ENCODE measurements at regions not wholly inside any gene's neighbourhood (a gene's known extent, or its start where the extent isn't known, plus 50 kb on each side); places are given as distances from the start of the nearest gene placed in this dataset.

- H3F3A ChIP-seq (replicated peaks; ENCODE audit: insufficient read depth), result no peaks in the 10 kb centered on the region
- no peak overlapping the region for H3K9ac ChIP-seq
- no peaks in the 10 kb centered on the region for H3K9me2 ChIP-seq
- no peaks in the 10 kb centered on the region for H4K20me1 ChIP-seq (ENCODE audit: insufficient read depth)
- DNase-seq, result no peak
- no peak overlapping the region for H3K4me3 ChIP-seq (ENCODE audit: low read depth in 2 of 2, low read length in 1 of 2)
- no peak overlapping the region for H2AFZ ChIP-seq (ENCODE audit: low read depth)
- no peak overlapping the region for H3K27ac ChIP-seq (ENCODE audit: low read depth in 2 of 2, low read length in 1 of 2)
- POLR2A ChIA-PET, result no interaction called here
- no peaks in the 10 kb centered on the region for H3K9me3 ChIP-seq
- H3K4me2 ChIP-seq, result no peak overlapping the region
- H3K4me1 ChIP-seq (ENCODE audit: control insufficient read depth in 1 of 2, insufficient read depth in 2 of 2, low read depth in 1 of 2, low read length in 1 of 2), result no peaks in the 10 kb centered on the region
- no peaks in the 10 kb centered on the region for H3K79me2 ChIP-seq (ENCODE audit: insufficient read depth)
- H3K36me3 ChIP-seq (replicated peaks in 1 of 2; ENCODE audit: control insufficient read depth in 1 of 2, insufficient read depth in 2 of 2, low read length in 1 of 2), result no peaks in the 10 kb centered on the region
- no peaks in the 10 kb centered on the region for H3K27me3 ChIP-seq (ENCODE audit: insufficient read depth)
- TF ChIP-seq YY1 (IDR thresholded peaks at IDR 0.05; ENCODE audit: low read depth) (no peak), FOXJ3 (CRISPR knock-in tag; IDR thresholded peaks at IDR 0.05) (no peak), IRF3 (IDR thresholded peaks at IDR 0.05; ENCODE audit: low read depth, low read length) (no peak), GABPA (IDR thresholded peaks at IDR 0.05; ENCODE audit: low read depth) (no peak), POLR2AphosphoS5 (IDR thresholded peaks at IDR 0.05; ENCODE audit: low read depth, low read length) (no peak), CHD2 (IDR thresholded peaks at IDR 0.05; ENCODE audit: low read length, partially characterized antibody) (no peak), SMC3 (IDR thresholded peaks at IDR 0.05; ENCODE audit: low read depth, low read length) (no peak), MEF2A (IDR thresholded peaks at IDR 0.05; ENCODE audit: borderline replicate concordance, low read depth) (no peak)
- CTCF ChIA-PET, result interaction anchor here (1.1 kb wide), 1 partner anchor 10 kb away, joined by 3 read pairs; no protein-coding TSS in a partner anchor
- WGBS (ENCODE audit: low lambda C conversion rate), result 44% methylated on average over 2 of the region's 2 CpGs
Measured at GRCh38 chr11:92811341-92811740, 158.1 kb upstream of the MTNR1B start.

- no peak for TF ChIP-seq FOXM1 (IDR thresholded peaks at IDR 0.05; ENCODE audit: low read depth)
- TF ChIP-seq PBX3 (IDR thresholded peaks at IDR 0.05), result no peak
- TF ChIP-seq TEAD4 (IDR thresholded peaks at IDR 0.05; ENCODE audit: borderline replicate concordance, insufficient read depth), result no peak
- TF ChIP-seq CTCF (IDR thresholded peaks at IDR 0.05), result no peak
- no peak for TF ChIP-seq IRF3 (IDR thresholded peaks at IDR 0.05; ENCODE audit: low read depth, low read length)
- TF ChIP-seq TAF1 (IDR thresholded peaks at IDR 0.05; ENCODE audit: borderline replicate concordance, low read depth, low read length), result no peak
- H3F3A ChIP-seq (replicated peaks; ENCODE audit: insufficient read depth), result no peaks in the 10 kb centered on the region
- no peaks in the 10 kb centered on the region for H3K9me2 ChIP-seq
- no peak overlapping the region for H2AFZ ChIP-seq (ENCODE audit: low read depth)
- H3K27me3 ChIP-seq (ENCODE audit: insufficient read depth), result no peaks in the 10 kb centered on the region
- H3K27ac ChIP-seq (ENCODE audit: low read depth in 2 of 2, low read length in 1 of 2), result no peak overlapping the region
- ChIA-PET POLR2A (no interaction called here), CTCF (interaction anchor here (0.6 to 1.1 kb wide), 3 partner anchors 8 to 166 kb away, joined by 3 read pairs; no protein-coding TSS in a partner anchor)
- no peak for DNase-seq
- H3K4me2 ChIP-seq, result no peak overlapping the region
- H3K79me2 ChIP-seq (ENCODE audit: insufficient read depth), result no peaks in the 10 kb centered on the region
- WGBS (ENCODE audit: low lambda C conversion rate), result 60% methylated on average over 5 of the region's 5 CpGs
- no peak overlapping the region for H3K4me3 ChIP-seq (ENCODE audit: low read depth in 2 of 2, low read length in 1 of 2)
- no peaks in the 10 kb centered on the region for H3K9me3 ChIP-seq
- H3K36me3 ChIP-seq (replicated peaks in 1 of 2; ENCODE audit: control insufficient read depth in 1 of 2, insufficient read depth in 2 of 2, low read length in 1 of 2), result no peaks in the 10 kb centered on the region
- H4K20me1 ChIP-seq (ENCODE audit: insufficient read depth), result no peaks in the 10 kb centered on the region
- no peak overlapping the region for H3K9ac ChIP-seq
- peaks cover 0 to 2% of the 10 kb centered on the region in 2 experiments; a peak in 1 of 4 replicates for H3K4me1 ChIP-seq (ENCODE audit: control insufficient read depth in 1 of 2, insufficient read depth in 2 of 2, low read depth in 1 of 2, low read length in 1 of 2)
Measured at GRCh38 chr11:92812841-92813240, 156.6 kb upstream of the MTNR1B start.

All from SK-N-SH (cell line).